Vagina (tissue), 2 donors: ENCODE measurements at regions not wholly inside any gene's neighbourhood (a gene's known extent, or its start where the extent isn't known, plus 50 kb on each side); places are given as distances from the start of the nearest gene placed in this dataset.

Experiments
- DNase-seq, 2 donors: peaks; one replicate each; pipeline ENCODE4 v3.0.0-alpha.2; 2017; ENCODE audit errors: extremely low spot score in 2 of 2
- H3K27ac ChIP-seq: fragments of 200-600 bp; sonication (generic); one replicate; pipeline ENCODE4 v1.5.1; 2019
- H3K27me3 ChIP-seq: fragments of 200-600 bp; sonication (generic); one replicate; pipeline ENCODE4 v1.5.1; 2019
- H3K36me3 ChIP-seq, 2 donors: fragments of 200-600 bp; sonication (generic); one replicate each; pipeline ENCODE4 v1.5.1; 2017 to 2019
- H3K4me1 ChIP-seq: fragments of 200-600 bp; sonication (generic); one replicate; pipeline ENCODE4 v1.5.1; 2019
- H3K4me3 ChIP-seq, 2 donors: fragments of 200-600 bp; sonication (generic); 1 replicate in 1 of 2; 2 replicates in 1 of 2; pipeline ENCODE4 v1.5.1; 2016 to 2019
- H3K9me3 ChIP-seq: fragments of 200-600 bp; sonication (generic); one replicate; pipeline ENCODE4 v1.5.1; 2019
- CTCF ChIP-seq, 3 experiments: fragments of 450-650 bp in 2 of 3; fragments of 200-600 bp in 1 of 3; sonication (generic) in 1 of 3; IDR thresholded peaks; one replicate each; pipeline ENCODE4 v1.5.1; 2017 to 2019; ENCODE audit warnings: antibody characterized with exemption in 3 of 3, mild to moderate bottlenecking in 2 of 3, moderate library complexity in 2 of 3
- POLR2A ChIP-seq, 2 donors: fragments of 450-650 bp; IDR thresholded peaks; one replicate each; pipeline ENCODE4 v1.6.1; 2017; ENCODE audit warnings: antibody characterized with exemption in 2 of 2, mild to moderate bottlenecking in 2 of 2, moderate library complexity in 2 of 2
- POLR2AphosphoS5 ChIP-seq, 2 donors: sonication (generic); formaldehyde crosslinking; IDR thresholded peaks; one replicate each; pipeline ENCODE4 v1.9.0; 2017; ENCODE audit warnings: antibody characterized with exemption in 2 of 2, mild to moderate bottlenecking in 2 of 2, low read depth in 1 of 2; ENCODE audit not compliant: insufficient read depth in 1 of 2
- intact Hi-C: fragments of 100-400 bp; cut with DNase I; formaldehyde crosslinking; loops from one replicate; pipeline ENCODE4 v1.15.1; 2023

DNA sequence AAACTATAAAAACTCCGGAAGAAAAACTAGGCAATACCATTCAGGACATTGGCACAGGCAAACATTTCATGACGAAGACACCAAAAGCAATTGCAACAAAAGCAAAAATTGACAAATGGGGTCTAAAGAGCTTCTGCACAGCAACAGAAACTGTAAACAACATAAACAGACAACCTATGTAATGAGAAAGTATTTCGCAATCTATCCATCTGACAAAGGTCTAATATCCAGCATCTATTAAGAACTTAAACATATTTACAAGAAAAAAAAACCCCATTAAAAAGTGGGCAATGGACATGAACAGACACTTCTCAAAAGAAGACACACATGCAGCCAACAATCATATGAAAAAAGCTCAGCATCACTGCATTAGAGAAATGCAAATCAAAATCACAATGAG, 498.6 kb downstream of the HINT1 start:
- H3K27ac ChIP-seq = no peak overlapping the region
- H3K36me3 ChIP-seq = no peaks in the 10 kb centered on the region
- no peak overlapping the region for H3K4me3 ChIP-seq
- H3K9me3 ChIP-seq = no peaks in the 10 kb centered on the region
- no peaks in the 10 kb centered on the region for H3K27me3 ChIP-seq
- no peaks in the 10 kb centered on the region for H3K4me1 ChIP-seq
- intact Hi-C loops = no loop called here
- TF ChIP-seq CTCF (IDR thresholded peaks at IDR 0.05) (no peak), POLR2AphosphoS5 (IDR thresholded peaks at IDR 0.05; ENCODE audit: insufficient read depth in 1 of 2, low read depth in 1 of 2) (no peak), POLR2A (IDR thresholded peaks at IDR 0.05) (no peak)
- DNase-seq = no peak

GRCh38 chr5:130652176-130652575, 512.9 kb downstream of the HINT1 start:
- intact Hi-C loops = no loop called here
- no peak overlapping the region for H3K4me3 ChIP-seq
- H3K9me3 ChIP-seq = no peaks in the 10 kb centered on the region
- H3K27me3 ChIP-seq = no peaks in the 10 kb centered on the region
- no peaks in the 10 kb centered on the region for H3K4me1 ChIP-seq
- H3K36me3 ChIP-seq = no peaks in the 10 kb centered on the region
- TF ChIP-seq POLR2AphosphoS5 (IDR thresholded peaks at IDR 0.05; ENCODE audit: insufficient read depth in 1 of 2, low read depth in 1 of 2) = no peak
- TF ChIP-seq CTCF (IDR thresholded peaks at IDR 0.05) = no peak
- TF ChIP-seq POLR2A (IDR thresholded peaks at IDR 0.05) = no peak
- no peak for DNase-seq
- no peak overlapping the region for H3K27ac ChIP-seq

GRCh38 chr5:130651440-130651839, 513.6 kb downstream of the HINT1 start:
- Histone ChIP-seq H3K27me3 (no peaks in the 10 kb centered on the region), H3K9me3 (no peaks in the 10 kb centered on the region), H3K4me3 (no peak overlapping the region), H3K27ac (no peak overlapping the region), H3K36me3 (no peaks in the 10 kb centered on the region), H3K4me1 (no peaks in the 10 kb centered on the region)
- intact Hi-C loops = no loop called here
- DNase-seq = no peak
- TF ChIP-seq CTCF (IDR thresholded peaks at IDR 0.05) (no peak), POLR2A (IDR thresholded peaks at IDR 0.05) (no peak), POLR2AphosphoS5 (IDR thresholded peaks at IDR 0.05; ENCODE audit: insufficient read depth in 1 of 2, low read depth in 1 of 2) (no peak)

DNA sequence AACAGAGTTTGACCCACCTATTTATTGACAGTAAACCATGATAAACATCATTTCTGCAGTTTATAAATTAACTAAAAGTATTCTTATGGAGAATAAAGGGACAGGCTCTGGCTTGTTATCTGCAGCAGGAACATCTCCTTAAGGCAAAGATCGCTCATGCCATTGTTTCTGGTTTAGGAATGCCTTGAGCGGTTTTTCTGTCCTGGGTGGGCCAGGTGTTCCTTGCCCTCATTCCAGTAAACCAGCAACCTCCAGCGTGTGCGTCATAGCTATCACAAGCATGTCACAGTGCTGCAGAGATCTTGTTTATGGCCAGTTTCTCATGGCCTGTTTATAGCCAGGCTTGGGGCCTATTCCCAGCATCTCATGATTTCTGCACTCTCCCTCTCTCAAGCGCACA, 521.7 kb downstream of the HINT1 start:
- no peak for DNase-seq
- Histone ChIP-seq H3K4me1 (no peaks in the 10 kb centered on the region), H3K36me3 (no peaks in the 10 kb centered on the region), H3K27ac (no peak overlapping the region), H3K27me3 (no peaks in the 10 kb centered on the region), H3K9me3 (no peaks in the 10 kb centered on the region), H3K4me3 (no peak overlapping the region)
- intact Hi-C loops = no loop called here
- TF ChIP-seq CTCF (IDR thresholded peaks at IDR 0.05) = no peak
- TF ChIP-seq POLR2AphosphoS5 (IDR thresholded peaks at IDR 0.05; ENCODE audit: insufficient read depth in 1 of 2, low read depth in 1 of 2) = no peak
- no peak for TF ChIP-seq POLR2A (IDR thresholded peaks at IDR 0.05)

GRCh38 chr5:130642461-130642860, 522.6 kb downstream of the HINT1 start:
- intact Hi-C loops = no loop called here
- Histone ChIP-seq H3K27me3 (no peaks in the 10 kb centered on the region), H3K4me3 (no peak overlapping the region), H3K9me3 (no peaks in the 10 kb centered on the region), H3K4me1 (no peaks in the 10 kb centered on the region), H3K36me3 (no peaks in the 10 kb centered on the region), H3K27ac (no peak overlapping the region)
- TF ChIP-seq CTCF (IDR thresholded peaks at IDR 0.05) = no peak
- DNase-seq = no peak
